SKM-1 (cell line): ENCODE measurements at regions not wholly inside any gene's neighbourhood (a gene's known extent, or its start where the extent isn't known, plus 50 kb on each side); places are given as distances from the start of the nearest gene placed in this dataset.

Experiments
- DNase-seq: peaks from one replicate; lab custom pipeline; 2025; ENCODE audit not compliant: unreplicated experiment; lab: John Stamatoyannopoulos, UW

DNA sequence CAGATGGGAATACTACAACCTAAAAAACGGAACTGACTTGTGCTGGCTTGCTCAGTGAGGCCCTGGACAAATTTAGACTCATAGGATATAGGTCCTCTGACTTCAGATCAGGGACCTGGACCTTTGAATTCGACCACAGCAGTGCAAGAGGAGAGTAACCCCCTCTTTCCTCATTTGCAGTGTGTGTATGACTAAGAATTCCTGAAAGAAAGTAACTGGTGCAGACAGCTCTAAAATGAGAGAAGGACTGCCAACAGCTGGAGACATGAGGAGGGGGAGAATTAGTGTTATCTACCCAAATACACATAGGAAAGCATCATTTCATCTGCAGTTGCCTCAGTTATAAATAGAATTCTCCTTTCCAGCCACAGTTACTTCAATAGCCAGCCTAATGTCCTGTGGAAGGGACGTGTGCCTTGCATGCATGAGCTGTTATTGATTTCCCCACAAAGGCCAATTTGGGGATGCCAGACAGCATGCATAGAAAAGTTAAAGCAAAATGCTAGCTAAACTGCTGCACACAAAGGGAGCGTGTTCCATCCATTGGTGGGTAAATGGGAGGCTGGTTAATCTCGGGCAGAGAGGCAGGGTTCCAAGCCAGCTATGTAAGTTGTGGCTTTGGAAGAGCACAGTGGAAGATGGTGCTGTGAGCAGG is 442.7 kb downstream of the CDK5RAP2 start:
- no peak for DNase-seq

DNA sequence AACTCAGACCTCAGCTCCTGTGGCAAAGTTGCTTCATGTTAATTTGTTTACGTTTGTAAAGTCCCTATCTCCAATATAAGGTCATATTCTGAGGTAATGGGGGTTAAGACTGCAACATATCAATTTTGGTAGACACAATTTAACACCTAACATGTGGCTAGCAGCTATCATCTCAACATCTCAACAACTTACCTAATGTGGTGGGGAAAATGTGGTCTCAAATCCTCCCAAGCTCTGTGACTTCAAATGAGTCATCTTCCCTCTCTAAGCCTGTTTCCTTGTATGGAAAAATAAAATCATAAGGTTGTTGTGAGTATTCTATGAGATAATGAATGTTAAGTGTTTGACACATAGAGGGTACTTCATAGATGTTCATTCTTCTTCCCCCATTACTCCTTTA is 443.3 kb downstream of the CDK5RAP2 start:
- DNase-seq, result no peak

DNA sequence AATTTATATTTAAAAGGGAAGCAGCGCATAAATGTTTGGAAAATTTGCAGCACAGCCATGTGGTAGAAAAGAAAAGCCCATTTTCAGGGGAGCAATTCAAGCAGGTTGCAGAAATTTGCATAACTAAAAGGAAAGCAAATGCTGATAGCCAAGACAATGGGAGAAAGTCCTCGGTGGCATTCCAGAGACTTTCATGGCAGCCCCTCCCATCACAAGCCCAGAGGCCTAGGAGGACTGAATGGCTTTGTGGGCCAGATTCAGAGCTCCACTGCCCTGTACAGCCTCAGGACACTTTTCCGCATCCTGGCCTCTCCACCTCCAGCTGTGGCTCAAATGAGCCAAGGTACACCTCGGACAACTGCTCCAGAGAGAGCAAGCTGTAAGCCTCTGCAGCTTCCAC is 462.9 kb downstream of the CDK5RAP2 start:
- DNase-seq, result no peak

DNA sequence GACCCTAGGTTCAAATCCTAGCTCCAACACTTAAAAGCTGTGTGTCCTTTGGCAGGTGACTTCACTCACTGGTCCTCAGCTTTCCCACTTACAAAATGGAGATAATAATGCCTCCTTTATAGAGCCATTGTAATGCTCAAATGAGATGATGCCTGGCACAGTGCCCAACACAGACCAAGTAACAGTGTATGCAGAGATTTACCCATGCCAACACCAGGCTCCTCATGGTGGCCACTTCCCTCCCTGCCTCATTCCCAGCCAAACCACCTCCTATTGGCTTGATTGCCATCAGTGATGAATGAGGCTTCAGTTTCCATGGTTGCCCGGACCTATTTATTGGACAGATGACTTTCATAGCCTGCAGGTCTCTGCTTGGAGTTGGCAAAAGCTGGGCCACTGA is 469.4 kb downstream of the CDK5RAP2 start:
- DNase-seq, result no peak

DNA sequence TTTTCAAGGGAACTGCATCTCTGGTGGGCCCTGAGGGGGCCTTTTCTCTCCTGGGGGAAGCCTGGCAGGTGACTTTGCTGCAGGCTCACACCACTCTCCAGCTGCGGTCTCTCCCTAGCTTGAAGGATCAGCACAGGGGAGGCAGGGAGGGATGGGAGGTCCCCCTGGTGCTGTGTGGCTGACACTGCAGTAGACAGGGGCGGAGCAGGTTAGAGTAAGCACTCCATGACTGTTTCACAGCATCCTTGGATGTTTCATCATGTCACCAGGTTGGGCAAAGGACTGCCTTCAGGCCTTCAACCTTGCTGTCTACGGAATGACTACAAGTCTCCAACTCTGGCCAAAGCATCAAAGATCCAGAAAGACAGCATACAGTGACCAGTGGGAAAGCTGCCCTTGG is 470.7 kb downstream of the CDK5RAP2 start:
- no peak for DNase-seq

DNA sequence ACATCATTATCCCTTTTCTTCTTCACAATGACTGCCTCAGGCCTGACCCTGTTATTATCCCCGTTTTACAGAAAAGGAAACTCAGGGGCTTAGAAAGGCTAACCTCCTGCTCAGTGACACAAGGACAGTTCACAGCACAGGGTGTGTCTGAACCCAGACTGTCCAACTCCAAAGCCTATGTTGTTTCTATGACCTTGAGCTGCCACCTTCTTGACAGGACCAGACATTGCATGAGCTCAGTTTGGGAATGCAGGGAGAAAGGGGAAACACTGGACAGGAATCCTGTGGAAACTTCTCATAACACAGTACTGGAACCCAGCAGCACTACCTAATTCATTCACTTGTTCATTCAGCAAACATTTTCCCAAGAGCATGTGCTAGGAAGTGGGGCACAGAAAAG is 472.8 kb downstream of the CDK5RAP2 start:
- DNase-seq, result no peak

DNA sequence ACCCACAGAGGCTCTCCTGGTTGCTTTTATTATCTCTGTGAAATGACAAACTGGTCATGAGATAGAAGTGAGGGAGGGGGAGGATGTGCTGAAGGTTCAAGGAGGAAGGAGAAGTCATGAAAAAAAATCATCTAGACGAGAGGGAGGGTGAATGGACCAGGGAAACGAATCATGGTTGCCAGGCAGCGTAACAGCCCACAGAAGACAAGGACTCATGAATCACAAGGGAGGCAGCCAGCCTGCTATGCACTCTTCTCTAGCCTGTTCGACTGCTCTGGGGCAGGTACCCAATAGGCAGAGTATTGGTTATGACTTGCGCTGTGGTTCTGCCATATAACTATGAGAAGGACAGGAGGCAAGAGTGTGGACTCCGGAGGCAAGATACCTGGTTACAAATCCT is 475.2 kb downstream of the CDK5RAP2 start:
- no peak for DNase-seq

DNA sequence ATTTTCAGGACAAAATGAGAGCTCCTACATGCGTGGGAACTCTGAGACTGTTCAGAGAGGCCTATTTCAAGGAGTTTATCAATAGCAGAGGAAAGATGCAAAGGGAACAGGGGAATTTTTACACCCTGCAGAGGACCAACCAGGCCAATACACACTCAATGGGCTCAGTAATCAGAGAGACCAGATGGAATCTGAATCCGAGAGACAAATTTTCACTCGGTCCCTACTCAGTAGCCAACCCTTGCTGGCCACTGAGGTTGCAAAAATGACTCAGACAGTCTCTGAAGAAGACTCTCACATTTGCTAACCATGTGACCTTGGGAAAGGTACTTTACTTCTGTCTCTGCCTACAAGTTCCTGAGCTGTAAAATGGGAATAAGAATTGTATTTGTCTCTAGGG is 479.4 kb downstream of the CDK5RAP2 start:
- no peak for DNase-seq

DNA sequence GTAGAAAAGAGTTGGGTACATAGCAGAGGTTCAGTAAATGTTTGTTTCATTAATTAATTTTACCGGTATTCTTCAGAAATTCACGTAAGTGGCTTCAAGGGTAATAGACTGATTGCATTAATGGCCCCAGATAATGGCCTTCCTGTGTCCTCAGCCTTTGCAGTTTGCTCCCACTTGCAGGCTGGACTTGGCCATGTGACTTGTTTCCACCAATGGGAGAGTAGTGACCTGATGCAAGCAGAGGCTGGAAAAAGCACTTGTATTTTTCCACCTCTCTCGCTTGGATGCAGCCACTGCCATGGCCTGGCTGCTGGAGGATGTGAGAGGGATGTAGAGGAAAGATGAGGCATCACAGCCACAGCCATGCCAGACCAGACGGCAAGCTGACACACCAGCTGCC is 480.9 kb downstream of the CDK5RAP2 start:
- DNase-seq, result no peak

DNA sequence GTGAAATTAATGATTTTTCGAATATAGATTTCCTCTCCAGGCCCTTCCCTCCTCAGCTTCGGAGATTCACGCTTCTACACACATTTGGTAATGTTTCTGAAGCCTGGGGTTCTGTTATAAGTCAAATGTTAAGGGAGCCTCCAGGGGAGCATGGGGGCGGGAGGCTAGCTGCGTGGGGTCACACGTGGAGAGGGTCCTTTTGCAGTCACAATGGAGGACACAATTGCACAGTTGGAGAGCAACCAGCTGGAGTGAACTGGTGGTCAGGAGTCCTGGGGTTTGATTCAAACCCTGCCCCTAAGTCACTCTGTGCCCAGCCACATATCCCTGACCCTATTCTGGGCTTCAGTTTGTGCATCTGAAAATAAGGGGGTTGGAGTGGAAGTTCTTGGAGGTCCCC is 481.4 kb downstream of the CDK5RAP2 start:
- DNase-seq, result no peak

DNA sequence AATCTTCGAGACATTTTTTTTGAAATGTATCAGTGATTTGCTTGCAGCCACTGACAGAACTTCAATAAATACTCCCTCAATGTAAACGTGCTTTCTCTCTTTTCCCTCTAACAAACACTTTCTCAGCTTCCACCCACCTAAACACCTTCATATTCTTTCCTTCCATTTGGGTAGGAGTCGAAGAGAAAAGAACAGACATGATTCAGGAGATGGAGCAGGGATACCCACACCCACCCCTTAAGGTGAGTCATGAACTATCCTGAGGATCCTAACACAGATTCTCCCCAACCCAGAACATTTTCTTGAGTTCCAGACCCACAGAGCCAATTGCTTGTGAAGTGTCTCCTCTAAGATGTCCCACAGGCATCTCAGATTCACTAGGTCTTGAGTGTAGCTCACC is 488.8 kb downstream of the CDK5RAP2 start:
- DNase-seq, result no peak

DNA sequence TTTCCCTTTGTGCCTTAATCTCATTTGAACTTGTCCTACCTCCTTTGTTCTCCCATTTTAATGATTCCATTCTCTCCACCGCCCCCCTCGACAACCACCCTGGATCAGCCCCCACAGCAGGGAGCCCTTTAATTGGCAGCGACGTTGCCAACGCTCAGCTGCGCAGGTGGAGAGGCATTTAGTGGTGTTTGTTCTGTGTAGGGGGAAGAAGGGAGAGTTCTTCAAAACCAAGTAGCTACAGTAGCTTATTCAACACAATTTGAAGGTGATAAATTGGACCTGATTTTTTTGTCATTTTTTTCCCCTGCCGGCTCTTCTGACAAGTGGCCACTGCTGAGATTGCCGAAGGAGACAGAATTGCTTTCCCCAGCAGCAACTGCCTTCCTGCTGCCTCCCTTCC is 499.1 kb downstream of the CDK5RAP2 start:
- DNase-seq, result no peak

DNA sequence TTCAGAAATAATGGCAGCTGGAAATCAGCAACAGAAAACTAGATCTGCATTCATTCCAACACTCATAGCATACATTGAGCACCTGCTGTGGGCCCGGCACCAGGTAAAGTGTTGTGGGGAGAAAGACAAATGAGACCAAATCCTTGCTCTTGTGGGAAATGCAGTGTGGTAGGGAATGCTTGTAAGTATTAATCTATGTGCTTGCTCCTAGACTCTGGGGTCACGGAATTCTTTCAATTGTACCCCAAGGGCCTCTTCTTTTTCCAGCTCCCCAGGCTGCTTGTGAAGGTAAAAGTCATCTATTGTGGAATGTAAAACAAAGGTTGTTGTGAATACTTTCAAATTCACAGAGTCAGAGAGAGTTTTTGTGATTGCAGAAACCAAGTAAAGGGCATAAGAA is 501.9 kb downstream of the CDK5RAP2 start:
- DNase-seq, result no peak

DNA sequence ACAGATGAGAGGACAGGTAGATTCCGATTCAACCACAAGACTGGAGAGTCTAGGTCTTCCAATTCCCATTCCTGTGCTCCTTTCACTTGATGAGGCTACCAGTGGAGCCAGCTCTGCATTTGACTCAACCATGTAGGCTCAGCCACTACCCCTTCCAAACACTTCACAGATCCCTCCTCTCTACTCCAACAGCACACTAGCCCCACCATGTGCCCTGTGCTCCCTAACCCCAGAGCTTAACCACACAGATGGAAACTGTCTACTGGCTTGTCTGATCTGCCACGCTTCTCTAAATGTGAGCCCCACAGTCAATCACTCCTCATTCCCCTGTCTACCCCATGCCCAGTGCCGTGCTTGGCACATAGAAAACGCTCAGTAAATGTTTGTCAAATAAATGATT is 508.2 kb downstream of the CDK5RAP2 start:
- DNase-seq, result no peak

DNA sequence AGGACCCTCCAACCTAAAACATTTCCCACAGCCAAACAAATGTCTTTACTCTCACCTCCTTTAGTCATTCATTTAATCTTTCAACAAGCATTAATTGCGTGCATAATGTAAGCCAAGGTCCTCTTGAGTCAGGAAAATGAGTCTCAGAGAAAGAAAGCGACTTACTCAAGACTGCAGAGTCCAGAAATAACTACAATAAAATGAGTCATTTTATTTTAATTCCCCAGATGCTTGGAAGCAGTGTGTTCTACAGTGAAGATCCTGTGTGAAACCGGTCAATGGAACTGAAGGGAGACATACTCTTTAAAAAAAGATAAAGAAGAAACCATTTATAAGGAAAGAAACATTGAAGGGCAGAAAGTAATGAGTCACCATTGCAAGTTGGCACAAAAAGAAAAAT is 513.7 kb downstream of the CDK5RAP2 start:
- DNase-seq, result no peak

DNA sequence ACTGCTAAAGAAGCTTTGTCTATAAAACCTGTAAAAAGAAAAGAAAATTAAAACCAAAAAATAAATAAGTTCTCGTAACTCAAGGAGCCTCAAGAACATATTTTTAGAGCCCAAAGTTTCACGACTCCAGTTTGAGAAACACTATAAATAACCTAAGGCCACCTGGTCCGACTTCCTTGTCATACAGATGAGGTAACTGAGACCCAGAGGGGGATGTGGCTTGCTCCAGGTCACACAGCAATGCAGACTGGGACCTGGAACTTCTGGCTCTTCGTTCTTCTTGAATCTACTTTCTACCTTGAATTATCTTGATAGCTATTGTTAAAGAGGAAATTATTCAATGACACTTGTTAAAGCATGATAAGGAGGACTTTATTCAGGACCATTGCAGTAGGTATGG is 514.8 kb downstream of the CDK5RAP2 start:
- no peak for DNase-seq

DNA sequence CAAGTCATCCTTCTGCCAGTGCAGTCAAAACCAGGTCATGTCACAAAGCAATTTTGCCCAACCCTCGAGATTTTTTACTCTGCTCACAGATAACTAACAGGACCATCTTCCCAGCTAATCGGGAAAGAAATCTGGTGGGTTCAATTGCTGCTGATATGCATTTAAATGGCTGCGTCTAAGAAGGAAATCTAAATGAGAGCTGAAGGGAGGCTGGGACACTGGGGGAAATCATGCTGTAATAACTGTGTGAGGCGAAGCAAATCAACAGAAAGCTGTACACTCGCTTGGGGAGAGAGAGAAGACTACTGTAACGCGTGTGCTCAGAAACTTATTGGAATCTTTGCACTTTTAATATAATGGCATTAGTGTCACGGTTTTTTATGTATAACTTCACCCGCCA is 535.0 kb downstream of the CDK5RAP2 start:
- no peak for DNase-seq

DNA sequence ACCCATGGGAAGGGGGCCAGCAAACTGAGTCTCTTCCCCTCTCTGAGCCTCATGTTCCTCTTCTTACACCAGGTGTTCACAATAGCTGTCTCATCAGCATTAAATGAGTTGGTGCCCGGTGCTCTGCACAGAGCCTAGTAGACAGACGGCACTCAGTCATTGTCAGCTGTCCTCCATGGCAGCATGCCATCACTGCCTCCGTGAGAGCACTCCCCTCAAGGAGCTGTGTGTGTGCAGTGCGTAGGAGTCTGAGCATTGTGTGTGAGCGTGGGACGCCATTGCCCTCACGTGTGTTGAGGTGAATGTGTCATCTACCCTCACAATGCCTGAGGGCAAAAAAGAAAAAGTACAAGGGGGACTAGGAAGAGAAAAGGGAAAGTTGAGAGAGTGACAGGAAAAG is 536.5 kb downstream of the CDK5RAP2 start:
- DNase-seq, result no peak

DNA sequence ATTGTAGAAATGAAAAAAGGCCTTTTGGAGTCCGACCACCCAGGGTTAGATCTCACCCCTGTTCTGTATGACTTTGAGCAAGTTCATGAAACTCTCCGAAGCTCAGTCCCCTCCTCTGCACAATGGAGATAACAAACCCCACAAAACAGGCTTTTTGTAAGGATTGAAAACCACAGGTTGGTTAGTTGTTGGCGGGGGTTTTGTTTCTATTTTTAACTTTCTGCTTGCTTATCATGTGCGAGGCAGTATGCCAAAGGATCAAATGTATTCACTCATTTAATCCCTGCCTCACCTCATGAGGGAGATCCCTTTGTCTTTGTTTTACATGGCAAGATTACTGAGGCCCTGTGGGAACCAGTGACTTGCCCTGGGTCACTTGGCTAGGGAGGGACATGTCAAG is 539.1 kb downstream of the CDK5RAP2 start:
- DNase-seq, result no peak

DNA sequence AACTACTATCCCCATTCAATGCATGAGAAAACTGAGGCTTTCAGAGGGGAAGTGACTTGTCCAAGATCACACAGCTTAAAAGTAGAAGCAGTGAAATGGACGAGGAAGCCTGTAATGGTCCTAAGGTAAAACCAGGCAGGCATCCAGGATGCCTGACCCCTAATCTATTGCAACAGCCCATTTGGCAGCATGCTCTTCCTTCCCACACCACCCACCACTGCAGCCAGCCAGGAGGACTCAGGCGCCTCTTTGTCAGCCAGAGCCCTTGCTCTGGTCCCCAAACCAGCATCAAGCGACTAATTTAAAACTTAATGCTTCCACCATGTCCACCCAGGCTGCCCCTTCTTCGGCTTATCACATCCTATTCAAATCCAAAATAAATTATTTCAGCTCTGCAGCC is 541.6 kb downstream of the CDK5RAP2 start:
- DNase-seq, result no peak

DNA sequence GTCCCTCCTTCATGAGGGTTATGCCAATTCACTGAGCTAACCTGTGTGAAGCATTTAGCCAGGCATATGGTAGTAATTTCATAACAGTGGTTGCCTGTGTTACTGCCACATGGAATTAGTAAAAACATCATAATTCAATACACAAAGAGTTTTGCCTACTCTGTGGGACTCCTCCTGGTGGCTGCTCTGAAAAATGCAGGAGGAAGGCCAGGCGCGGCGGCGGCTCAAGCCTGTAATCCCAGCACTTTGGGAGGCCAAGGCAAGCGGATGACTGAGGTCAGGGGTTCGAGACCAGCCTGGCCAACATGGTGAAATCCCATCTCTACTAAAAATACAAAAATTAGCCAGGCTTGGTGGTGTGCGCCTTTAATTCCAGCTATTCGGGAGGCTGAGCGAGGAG is 547.3 kb downstream of the CDK5RAP2 start:
- DNase-seq, result no peak

DNA sequence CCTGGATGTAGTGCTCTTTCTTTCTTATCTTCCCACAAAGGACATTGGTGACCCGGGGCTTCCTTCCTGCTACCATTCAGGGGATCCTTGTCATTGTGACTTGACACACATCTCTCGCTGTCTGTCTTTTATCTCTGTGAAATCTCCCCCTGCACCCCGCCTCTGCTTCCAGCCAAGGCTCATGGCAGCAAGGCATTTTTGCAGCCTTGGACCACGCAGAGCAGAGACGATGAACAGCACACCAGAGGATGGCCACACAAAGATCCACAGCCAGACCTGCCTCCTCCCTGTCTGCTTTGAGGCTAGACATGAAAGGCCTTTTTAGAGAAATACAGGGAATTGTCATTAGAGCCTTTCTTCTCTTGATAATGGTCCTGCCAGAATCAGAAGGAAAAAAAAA is 549.1 kb downstream of the CDK5RAP2 start:
- no peak for DNase-seq

DNA sequence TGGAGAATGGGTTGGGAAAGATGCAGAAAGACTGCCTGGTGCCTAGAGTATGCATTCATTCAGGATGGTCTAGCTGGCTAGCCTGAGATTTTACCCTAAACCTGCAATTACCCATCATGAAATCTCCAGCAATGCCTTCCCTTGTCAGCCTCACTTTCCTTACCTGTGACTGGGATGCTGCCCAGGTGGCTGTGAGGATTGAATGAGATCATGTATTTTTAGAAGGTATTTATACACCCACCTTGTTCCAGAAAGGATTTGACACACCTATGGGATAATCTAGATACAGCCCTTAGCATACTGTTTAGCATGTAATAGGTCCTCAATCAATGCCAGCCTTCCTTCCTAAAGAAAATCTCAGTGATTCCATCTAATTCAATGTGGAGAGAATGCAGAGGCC is 561.4 kb downstream of the CDK5RAP2 start:
- DNase-seq, result no peak

DNA sequence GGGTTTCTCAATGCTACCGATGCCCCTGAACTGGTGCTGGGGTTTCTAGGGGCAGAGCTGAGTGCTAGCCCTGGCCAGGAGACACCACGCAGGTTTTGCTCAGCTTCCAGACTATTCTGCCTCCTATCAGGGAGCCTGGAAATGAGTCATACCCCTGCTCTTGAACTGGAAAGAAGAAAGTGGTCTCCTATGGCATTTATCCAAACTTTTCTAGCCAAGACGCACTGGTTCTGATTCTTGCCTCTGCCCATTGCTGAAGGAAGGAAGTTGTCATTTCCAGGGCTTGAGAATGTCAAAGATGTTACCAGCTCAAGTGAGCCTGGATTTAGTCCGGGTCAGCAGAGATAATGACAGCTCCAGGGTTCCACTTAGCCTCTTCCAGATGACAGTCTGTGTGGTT is 561.9 kb downstream of the CDK5RAP2 start:
- DNase-seq, result no peak
